ENCODE measurements at regions not wholly inside any gene's neighbourhood (a gene's known extent, or its start where the extent isn't known, plus 50 kb on each side); places are given as distances from the start of the nearest gene placed in this dataset.

- CTCF ChIA-PET, result no interaction called here
- Mint-ChIP-seq H3K36me3 (no peaks in the 10 kb centered on the region), H3K27ac (no peak overlapping the region), H3K4me1 (no peaks in the 10 kb centered on the region), H3K27me3 (peaks cover 19% of the 10 kb centered on the region), H3K4me3 (no peak overlapping the region), H3K9me3 (no peaks in the 10 kb centered on the region)
- no peak for DNase-seq
These were observed 94.0 kb upstream of the RALGAPA2 start for GRCh38 chr20:20806121-20807095.

GRCh38 chr20:20803011-20803410 lies 90.6 kb upstream of the RALGAPA2 start:
- H3K36me3 Mint-ChIP-seq, result no peaks in the 10 kb centered on the region
- no peak for DNase-seq
- H3K9me3 Mint-ChIP-seq, result no peaks in the 10 kb centered on the region
- no peaks in the 10 kb centered on the region for H3K4me1 Mint-ChIP-seq
- no peak overlapping the region for H3K27ac Mint-ChIP-seq
- CTCF ChIA-PET, result no interaction called here
- H3K4me3 Mint-ChIP-seq, result no peak overlapping the region
- peaks cover 13% of the 10 kb centered on the region for H3K27me3 Mint-ChIP-seq

GRCh38 chr20:20802328-20802727 lies 89.9 kb upstream of the RALGAPA2 start:
- Mint-ChIP-seq H3K9me3 (no peaks in the 10 kb centered on the region), H3K36me3 (no peaks in the 10 kb centered on the region), H3K27me3 (peaks cover 14% of the 10 kb centered on the region), H3K4me1 (no peaks in the 10 kb centered on the region), H3K4me3 (no peak overlapping the region), H3K27ac (no peak overlapping the region)
- DNase-seq, result no peak
- CTCF ChIA-PET, result no interaction called here

GRCh38 chr20:20799716-20800312 lies 87.4 kb upstream of the RALGAPA2 start:
- no peak for DNase-seq
- Mint-ChIP-seq H3K9me3 (no peaks in the 10 kb centered on the region), H3K36me3 (no peaks in the 10 kb centered on the region), H3K4me3 (no peak overlapping the region), H3K27me3 (peaks cover 8% of the 10 kb centered on the region), H3K4me1 (no peaks in the 10 kb centered on the region), H3K27ac (no peak overlapping the region)
- CTCF ChIA-PET, result interaction anchor here (1.8 kb wide), 1 partner anchor 25 kb away, joined by 7 read pairs; no protein-coding TSS in a partner anchor

- no peaks in the 10 kb centered on the region for H3K36me3 Mint-ChIP-seq
- no peak overlapping the region for H3K4me3 Mint-ChIP-seq
- peaks cover 3% of the 10 kb centered on the region for H3K27me3 Mint-ChIP-seq
- no peak for DNase-seq
- CTCF ChIA-PET, result interaction anchor here (1.8 kb wide), 1 partner anchor 27 kb away, joined by 7 read pairs; no protein-coding TSS in a partner anchor
- no peaks in the 10 kb centered on the region for H3K9me3 Mint-ChIP-seq
- H3K4me1 Mint-ChIP-seq, result no peaks in the 10 kb centered on the region
- H3K27ac Mint-ChIP-seq, result no peak overlapping the region
These were observed 85.3 kb upstream of the RALGAPA2 start for GRCh38 chr20:20797521-20798310.

- Mint-ChIP-seq H3K9me3 (no peaks in the 10 kb centered on the region), H3K27ac (no peak overlapping the region), H3K36me3 (no peaks in the 10 kb centered on the region), H3K4me1 (no peaks in the 10 kb centered on the region), H3K27me3 (peaks cover 3% of the 10 kb centered on the region), H3K4me3 (no peak overlapping the region)
- CTCF ChIA-PET, result no interaction called here
- no peak for DNase-seq
These were observed 84.5 kb upstream of the RALGAPA2 start for GRCh38 chr20:20796766-20797440.

GRCh38 chr20:20795721-20796120 lies 83.3 kb upstream of the RALGAPA2 start:
- no peaks in the 10 kb centered on the region for H3K9me3 Mint-ChIP-seq
- no peaks in the 10 kb centered on the region for H3K4me1 Mint-ChIP-seq

GRCh38 chr20:20795119-20795518 lies 82.7 kb upstream of the RALGAPA2 start:
- CTCF ChIA-PET, result no interaction called here
- Mint-ChIP-seq H3K27me3 (peaks cover 3% of the 10 kb centered on the region), H3K9me3 (no peaks in the 10 kb centered on the region), H3K27ac (no peak overlapping the region), H3K4me1 (no peaks in the 10 kb centered on the region), H3K36me3 (no peaks in the 10 kb centered on the region), H3K4me3 (no peak overlapping the region)
- no peak for DNase-seq

More at GRCh38 chr20:20795721-20796120, 83.3 kb upstream of the RALGAPA2 start:
- DNase-seq, result no peak
- no peak overlapping the region for H3K27ac Mint-ChIP-seq
- H3K36me3 Mint-ChIP-seq, result no peaks in the 10 kb centered on the region
- H3K4me3 Mint-ChIP-seq, result no peak overlapping the region
- CTCF ChIA-PET, result no interaction called here
- H3K27me3 Mint-ChIP-seq, result peaks cover 3% of the 10 kb centered on the region

- no peaks in the 10 kb centered on the region for H3K9me3 Mint-ChIP-seq
- H3K27ac Mint-ChIP-seq, result no peak overlapping the region
- no peaks in the 10 kb centered on the region for H3K4me1 Mint-ChIP-seq
- DNase-seq, result no peak
- H3K36me3 Mint-ChIP-seq, result no peaks in the 10 kb centered on the region
- no peak overlapping the region for H3K4me3 Mint-ChIP-seq
- H3K27me3 Mint-ChIP-seq, result peaks cover 3% of the 10 kb centered on the region
- CTCF ChIA-PET, result no interaction called here
These were observed 81.1 kb upstream of the RALGAPA2 start for GRCh38 chr20:20793591-20793990.

GRCh38 chr20:20791664-20792568 lies 79.5 kb upstream of the RALGAPA2 start:
- H3K4me1 Mint-ChIP-seq, result no peaks in the 10 kb centered on the region
- CTCF ChIA-PET, result no interaction called here
- peaks cover 4% of the 10 kb centered on the region for H3K27me3 Mint-ChIP-seq
- H3K4me3 Mint-ChIP-seq, result no peak overlapping the region
- H3K9me3 Mint-ChIP-seq, result no peaks in the 10 kb centered on the region
- H3K27ac Mint-ChIP-seq, result no peak overlapping the region
- DNase-seq, result no peak
- no peaks in the 10 kb centered on the region for H3K36me3 Mint-ChIP-seq

- Mint-ChIP-seq H3K27me3 (peaks cover 7% of the 10 kb centered on the region), H3K4me1 (no peaks in the 10 kb centered on the region), H3K9me3 (peaks cover 2% of the 10 kb centered on the region), H3K36me3 (no peaks in the 10 kb centered on the region), H3K4me3 (no peak overlapping the region), H3K27ac (no peak overlapping the region)
- CTCF ChIA-PET, result no interaction called here
- DNase-seq, result no peak
These were observed 75.9 kb upstream of the RALGAPA2 start for GRCh38 chr20:20788308-20788707.

GRCh38 chr20:20786428-20786827 lies 74.0 kb upstream of the RALGAPA2 start:
- Mint-ChIP-seq H3K4me3 (no peak overlapping the region), H3K27ac (no peak overlapping the region), H3K9me3 (peaks cover 2% of the 10 kb centered on the region), H3K27me3 (peaks cover 8% of the 10 kb centered on the region), H3K36me3 (no peaks in the 10 kb centered on the region), H3K4me1 (no peaks in the 10 kb centered on the region)
- DNase-seq, result no peak
- CTCF ChIA-PET, result no interaction called here

GRCh38 chr20:20785226-20785625 lies 72.8 kb upstream of the RALGAPA2 start:
- H3K4me1 Mint-ChIP-seq, result no peaks in the 10 kb centered on the region

More at GRCh38 chr20:20785226-20785625, 72.8 kb upstream of the RALGAPA2 start:
- CTCF ChIA-PET, result no interaction called here
- Mint-ChIP-seq H3K27me3 (peaks cover 21% of the 10 kb centered on the region), H3K9me3 (peaks cover 2% of the 10 kb centered on the region), H3K36me3 (no peaks in the 10 kb centered on the region), H3K27ac (no peak overlapping the region), H3K4me3 (no peak overlapping the region)
- DNase-seq, result no peak

Data from activated naive CD4-positive, alpha-beta T cell treated with anti-CD3 and anti-CD28 coated beads, Interleukin-2, amount 10 ng/mL, durations not matched to agents 7 days and 5 days (primary cell).